Fibroblast of peridontal ligament (primary cell): ENCODE measurements at regions not wholly inside any gene's neighbourhood (a gene's known extent, or its start where the extent isn't known, plus 50 kb on each side); places are given as distances from the start of the nearest gene placed in this dataset.
A peak's percentile ranks its signal among the peaks of the same experiment; 100 is the strongest.

Source experiments
- DNase-seq: peaks from one replicate; pipeline ENCODE4 v3.0.0-alpha.2; 2010; ENCODE audit errors: extremely low read depth

- DNase-seq = no peak
Measured at GRCh38 chr9:17018540-17019196, 116.2 kb upstream of the CNTLN start.

GRCh38 chr9:17017931-17018491 is 116.8 kb upstream of the CNTLN start:
- peak; percentile 92 for DNase-seq

GRCh38 chr9:17013891-17014290 is 120.9 kb upstream of the CNTLN start:
- DNase-seq = no peak

- no peak for DNase-seq
Measured at GRCh38 chr9:17013010-17013409, 121.8 kb upstream of the CNTLN start.

- no peak for DNase-seq
Measured at GRCh38 chr9:17011880-17012279, 123.0 kb upstream of the CNTLN start.

GRCh38 chr9:17009071-17009470 is 125.8 kb upstream of the CNTLN start:
- no peak for DNase-seq

GRCh38 chr9:17005056-17005823 is 129.6 kb upstream of the CNTLN start:
- peak; percentile 94 for DNase-seq

- peak; percentile 47 for DNase-seq
Measured at GRCh38 chr9:17004500-17004899, 130.3 kb upstream of the CNTLN start.

GRCh38 chr9:17003576-17004240 is 131.1 kb upstream of the CNTLN start:
- peak; percentile 86 for DNase-seq

- DNase-seq = no peak
Measured at GRCh38 chr9:16996901-16997491, 126.5 kb upstream of the BNC2 start.

- DNase-seq = peak; percentile 29
Measured at GRCh38 chr9:16992138-16992537, 121.7 kb upstream of the BNC2 start.

GRCh38 chr9:16987026-16987425 is 116.6 kb upstream of the BNC2 start:
- DNase-seq = peak; percentile 91

- DNase-seq = peak; percentile 81
Measured at GRCh38 chr9:16986556-16986955, 116.1 kb upstream of the BNC2 start.

GRCh38 chr9:16985559-16986348 is 115.3 kb upstream of the BNC2 start:
- DNase-seq = peak; percentile 92

GRCh38 chr9:16982780-16983310 is 112.4 kb upstream of the BNC2 start:
- DNase-seq = no peak

GRCh38 chr9:16976427-16976826 is 106.0 kb upstream of the BNC2 start:
- DNase-seq = no peak

- DNase-seq = peak; percentile 12
Measured at GRCh38 chr9:16974436-16974835, 104.0 kb upstream of the BNC2 start.

GRCh38 chr9:16970321-16970720 is 99.9 kb upstream of the BNC2 start:
- DNase-seq = peak; percentile 79

GRCh38 chr9:16964228-16964627 is 93.8 kb upstream of the BNC2 start:
- DNase-seq = peak; percentile 100

GRCh38 chr9:16960084-16960483 is 89.6 kb upstream of the BNC2 start:
- peak; percentile 46 for DNase-seq

- DNase-seq = no peak
Measured at GRCh38 chr9:16959391-16959790, 88.9 kb upstream of the BNC2 start.
